Neuronal stem cell (in vitro differentiated cells): ENCODE measurements at regions not wholly inside any gene's neighbourhood (a gene's known extent, or its start where the extent isn't known, plus 50 kb on each side); places are given as distances from the start of the nearest gene placed in this dataset.
"Not testable (repeated sequence)": the region's sequence is repeated elsewhere in the genome, so short reads cannot be mapped to it uniquely, and the experiment has no call there.

Experiments used
- DNase-seq: peaks from one replicate; pipeline ENCODE4 v3.0.0-alpha.2; 2013; ENCODE audit warnings: low spot score
- H2AFZ ChIP-seq: one replicate; pipeline ENCODE4 v1.6.1; 2013; ENCODE audit warnings: mild to moderate bottlenecking, low read length, inconsistent platforms
- H2AK5ac ChIP-seq: 2 replicates; pipeline ENCODE4 v1.6.1; 2013; ENCODE audit warnings: low read depth, mild to moderate bottlenecking, inconsistent platforms, low read length, moderate library complexity, mixed read lengths
- H2BK120ac ChIP-seq: 2 replicates; pipeline ENCODE4 v1.6.1; 2013; ENCODE audit warnings: low read depth, mild to moderate bottlenecking, inconsistent platforms, low read length, moderate library complexity, mixed read lengths
- H2BK12ac ChIP-seq: one replicate; pipeline ENCODE4 v1.6.1; 2013; ENCODE audit warnings: low read length, inconsistent platforms
- H2BK15ac ChIP-seq: 2 replicates; pipeline ENCODE4 v1.6.1; 2013; ENCODE audit warnings: mild to moderate bottlenecking, low read length, inconsistent platforms, mixed read lengths
- H2BK5ac ChIP-seq: one replicate; pipeline ENCODE4 v1.6.1; 2013; ENCODE audit warnings: inconsistent platforms, mild to moderate bottlenecking, low read length, moderate library complexity
- H3K14ac ChIP-seq: one replicate; pipeline ENCODE4 v1.6.1; 2013; ENCODE audit warnings: low read length, inconsistent platforms
- H3K18ac ChIP-seq: 2 replicates; pipeline ENCODE4 v1.6.1; 2013; ENCODE audit warnings: low read length, inconsistent platforms
- H3K23ac ChIP-seq: 2 replicates; pipeline ENCODE4 v1.6.1; 2013; ENCODE audit warnings: low read depth, mild to moderate bottlenecking, mixed read lengths, low read length, inconsistent platforms; ENCODE audit not compliant: poor library complexity
- H3K27ac ChIP-seq: replicated peaks from 3 replicates; pipeline ENCODE4 v1.5.1; 2013; ENCODE audit warnings: low read length, inconsistent platforms
- H3K27me3 ChIP-seq, 3 experiments: 2 replicates each; pipeline ENCODE4 v1.6.1; 2013; ENCODE audit warnings: low read length in 3 of 3, mild to moderate bottlenecking in 2 of 3, inconsistent platforms in 1 of 3, low read depth in 1 of 3, mixed read lengths in 1 of 3, moderate library complexity in 1 of 3; ENCODE audit not compliant: control insufficient read depth in 3 of 3, insufficient read depth in 3 of 3
- H3K36me3 ChIP-seq, 2 donors: replicated peaks in 1 of 2; 2 replicates each; pipeline ENCODE4 v1.6.1; 2013; ENCODE audit warnings: low read length in 2 of 2; ENCODE audit not compliant: control insufficient read depth in 2 of 2, insufficient read depth in 2 of 2
- H3K4ac ChIP-seq: 2 replicates; pipeline ENCODE4 v1.6.1; 2013; ENCODE audit warnings: inconsistent platforms, mild to moderate bottlenecking, low read length, moderate library complexity
- H3K4me1 ChIP-seq, 2 donors: 1 replicate in 1 of 2; 2 replicates in 1 of 2; pipeline ENCODE4 v1.6.1; 2013; ENCODE audit warnings: low read length in 2 of 2, low read depth in 1 of 2; ENCODE audit not compliant: control insufficient read depth in 2 of 2, insufficient read depth in 1 of 2
- H3K4me2 ChIP-seq: one replicate; pipeline ENCODE4 v1.6.1; 2013; ENCODE audit warnings: mild to moderate bottlenecking, low read length, inconsistent platforms; ENCODE audit not compliant: insufficient read depth, poor library complexity, severe bottlenecking
- H3K4me3 ChIP-seq, 2 donors: 2 replicates each; pipeline ENCODE4 v1.5.1; 2013; ENCODE audit warnings: low read length in 2 of 2, mild to moderate bottlenecking in 2 of 2, inconsistent platforms in 1 of 2, moderate library complexity in 1 of 2
- H3K79me1 ChIP-seq: one replicate; pipeline ENCODE4 v1.6.1; 2013; ENCODE audit warnings: low read depth, mild to moderate bottlenecking, inconsistent platforms, low read length, moderate library complexity
- H3K9ac ChIP-seq: one replicate; pipeline ENCODE4 v1.6.1; 2013; ENCODE audit warnings: mild to moderate bottlenecking, low read depth, low read length, inconsistent platforms; ENCODE audit not compliant: poor library complexity
- H3K9me3 ChIP-seq, 2 donors: replicated peaks in 1 of 2; 2 replicates each; pipeline versions ENCODE3 to v1.6.1; 2013; ENCODE audit warnings: low read length in 2 of 2, mild to moderate bottlenecking in 2 of 2, inconsistent platforms in 1 of 2, low read depth in 1 of 2, mixed read lengths in 1 of 2, moderate library complexity in 1 of 2; ENCODE audit not compliant: control insufficient read depth in 2 of 2, insufficient read depth in 1 of 2
- H4K8ac ChIP-seq: one replicate; pipeline ENCODE4 v1.6.1; 2013; ENCODE audit warnings: low read depth, mild to moderate bottlenecking, inconsistent platforms, low read length, moderate library complexity
- H4K91ac ChIP-seq: one replicate; pipeline ENCODE4 v1.6.1; 2013; ENCODE audit warnings: low read length, low read depth, mild to moderate bottlenecking, inconsistent platforms; ENCODE audit not compliant: poor library complexity
- WGBS, 2 donors: extraction: QIAGEN DNeasy Blood & Tissue Kit; methylation state at CpG; one replicate each; pipeline ENCODE4 v1.1.7; 2013; ENCODE audit warnings: missing lambda C conversion rate in 2 of 2, mixed read lengths in 1 of 2; ENCODE audit not compliant: insufficient read length in 2 of 2, insufficient replicate concordance in 1 of 2; ENCODE audit errors: extremely low coverage in 2 of 2; 5-methylcytosine and 5-hydroxymethylcytosine counted together

- no peak overlapping the region for H3K14ac ChIP-seq
- H3K4ac ChIP-seq, result no peak overlapping the region
- no peaks in the 10 kb centered on the region for H3K4me1 ChIP-seq
- no peak overlapping the region for H2BK15ac ChIP-seq
- H3K4me3 ChIP-seq, result no peak overlapping the region
- H3K9ac ChIP-seq, result no peak overlapping the region
- no peak overlapping the region for H3K23ac ChIP-seq
- H3K27ac ChIP-seq, result no peak overlapping the region
- H2BK12ac ChIP-seq, result no peak overlapping the region
- H3K9me3 ChIP-seq, result no peaks in the 10 kb centered on the region
- no peaks in the 10 kb centered on the region for H3K36me3 ChIP-seq
- no peak overlapping the region for H2AFZ ChIP-seq
- WGBS, 2 donors, result no CpG with 5 or more reads among the region's 1 CpG
- no peak overlapping the region for H4K8ac ChIP-seq
- no peak overlapping the region for H3K18ac ChIP-seq
- DNase-seq, result no peak
- H3K27me3 ChIP-seq, result no peaks in the 10 kb centered on the region
- H3K79me1 ChIP-seq, result no peaks in the 10 kb centered on the region
- no peak overlapping the region for H2BK5ac ChIP-seq
- H2AK5ac ChIP-seq, result no peak overlapping the region
- no peak overlapping the region for H3K4me2 ChIP-seq
- no peak overlapping the region for H2BK120ac ChIP-seq
- H4K91ac ChIP-seq, result no peak overlapping the region
Observed at GRCh38 chr9:74092491-74092834, 404.7 kb upstream of the RORB start.

- not testable (repeated sequence) for H3K27ac ChIP-seq, H2BK15ac ChIP-seq, H3K18ac ChIP-seq, H3K79me1 ChIP-seq, H3K23ac ChIP-seq, H3K4me3 ChIP-seq, DNase-seq, H2AFZ ChIP-seq, H4K8ac ChIP-seq, H2AK5ac ChIP-seq, H3K9ac ChIP-seq, H3K14ac ChIP-seq, H2BK12ac ChIP-seq, H3K4me1 ChIP-seq, H3K4me2 ChIP-seq, H3K9me3 ChIP-seq, H3K36me3 ChIP-seq, H2BK5ac ChIP-seq, H4K91ac ChIP-seq, H2BK120ac ChIP-seq, H3K27me3 ChIP-seq, H3K4ac ChIP-seq
- WGBS, 2 donors, result no CpG with 5 or more reads among the region's 1 CpG
Observed at GRCh38 chr9:74094037-74094436, 403.1 kb upstream of the RORB start.

- WGBS, 2 donors, result no CpG with 5 or more reads among the region's 1 CpG
Observed at GRCh38 chr9:74094766-74095165, 402.4 kb upstream of the RORB start.

GRCh38 chr9:74095925-74096324 is 401.2 kb upstream of the RORB start:
- Histone ChIP-seq H3K36me3 (no peaks in the 10 kb centered on the region), H3K4me2 (no peak overlapping the region)
- WGBS, 2 donors, result no CpG with 5 or more reads among the region's 2 CpGs

More at GRCh38 chr9:74094766-74095165, 402.4 kb upstream of the RORB start:
- no peak overlapping the region for H4K91ac ChIP-seq
- H3K4me2 ChIP-seq, result no peak overlapping the region
- H4K8ac ChIP-seq, result no peak overlapping the region
- H2AFZ ChIP-seq, result no peak overlapping the region
- H2BK5ac ChIP-seq, result no peak overlapping the region
- H3K27ac ChIP-seq, result no peak overlapping the region
- H3K14ac ChIP-seq, result no peak overlapping the region
- no peak for DNase-seq
- H3K4me3 ChIP-seq, result no peak overlapping the region
- no peak overlapping the region for H2AK5ac ChIP-seq
- H2BK120ac ChIP-seq, result no peak overlapping the region
- no peaks in the 10 kb centered on the region for H3K79me1 ChIP-seq
- H3K4ac ChIP-seq, result no peak overlapping the region
- H3K23ac ChIP-seq, result no peak overlapping the region
- no peak overlapping the region for H3K18ac ChIP-seq
- H3K27me3 ChIP-seq, result no peaks in the 10 kb centered on the region
- no peak overlapping the region for H2BK12ac ChIP-seq
- H3K36me3 ChIP-seq, result no peaks in the 10 kb centered on the region
- H3K9ac ChIP-seq, result no peak overlapping the region
- no peaks in the 10 kb centered on the region for H3K9me3 ChIP-seq
- no peak overlapping the region for H2BK15ac ChIP-seq
- no peaks in the 10 kb centered on the region for H3K4me1 ChIP-seq

More at GRCh38 chr9:74095925-74096324, 401.2 kb upstream of the RORB start:
- Histone ChIP-seq H2AFZ (no peak overlapping the region), H3K27ac (no peak overlapping the region), H3K79me1 (no peaks in the 10 kb centered on the region), H3K14ac (no peak overlapping the region), H2AK5ac (no peak overlapping the region), H2BK120ac (no peak overlapping the region), H2BK5ac (no peak overlapping the region), H3K9ac (no peak overlapping the region), H2BK12ac (no peak overlapping the region), H3K4me3 (no peak overlapping the region), H3K27me3 (no peaks in the 10 kb centered on the region), H3K23ac (no peak overlapping the region), H4K91ac (no peak overlapping the region), H3K4ac (no peak overlapping the region), H3K18ac (no peak overlapping the region), H3K4me1 (no peaks in the 10 kb centered on the region), H2BK15ac (no peak overlapping the region), H3K9me3 (no peaks in the 10 kb centered on the region), H4K8ac (no peak overlapping the region)
- DNase-seq, result no peak
